IPS DF 4.7 (cell line): ENCODE measurements at regions not wholly inside any gene's neighbourhood (a gene's known extent, or its start where the extent isn't known, plus 50 kb on each side); places are given as distances from the start of the nearest gene placed in this dataset.

Experiments
- DNase-seq: peaks from one replicate; pipeline ENCODE4 v3.0.0-alpha.2; 2013; ENCODE audit warnings: low spot score; ENCODE audit errors: extremely low read depth

DNA sequence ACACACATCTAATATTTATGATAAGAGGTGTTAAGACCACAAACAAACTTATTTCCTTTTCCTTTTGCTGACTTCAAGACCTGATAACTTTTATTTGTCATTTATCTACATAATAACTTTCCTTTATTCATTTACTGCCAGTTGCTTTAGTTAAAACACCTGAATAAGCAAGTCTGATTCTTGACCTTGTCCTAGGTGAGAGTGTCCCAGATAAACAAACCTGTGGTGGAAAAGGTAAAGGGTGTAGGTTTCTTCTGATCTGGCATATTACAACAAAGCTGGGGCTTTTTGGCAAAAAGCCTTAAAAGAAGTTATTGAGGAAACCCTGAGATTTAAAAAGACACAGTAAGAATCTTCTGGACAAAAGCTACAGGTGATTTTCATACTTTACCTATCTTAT is 191.5 kb downstream of the ZBBX start:
- no peak for DNase-seq

DNA sequence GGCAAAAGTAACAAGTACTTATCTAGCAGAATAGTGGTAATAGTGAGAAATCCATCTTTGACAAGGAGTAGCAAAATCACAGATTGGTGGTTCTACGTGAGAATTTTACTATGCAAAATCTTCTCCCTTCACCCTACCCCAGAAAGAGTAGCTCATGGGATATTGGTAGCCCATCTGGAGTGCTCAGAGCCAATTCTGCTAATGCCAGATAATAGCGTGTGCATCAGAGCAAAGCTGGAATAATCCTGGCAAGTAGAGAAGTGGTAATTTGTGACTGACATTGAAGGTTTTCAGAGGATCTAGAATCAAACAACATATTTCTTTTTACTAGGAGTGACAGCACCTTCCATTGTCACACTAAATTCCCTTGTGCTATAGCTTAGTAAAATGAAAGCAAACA is 192.9 kb downstream of the ZBBX start:
- no peak for DNase-seq

DNA sequence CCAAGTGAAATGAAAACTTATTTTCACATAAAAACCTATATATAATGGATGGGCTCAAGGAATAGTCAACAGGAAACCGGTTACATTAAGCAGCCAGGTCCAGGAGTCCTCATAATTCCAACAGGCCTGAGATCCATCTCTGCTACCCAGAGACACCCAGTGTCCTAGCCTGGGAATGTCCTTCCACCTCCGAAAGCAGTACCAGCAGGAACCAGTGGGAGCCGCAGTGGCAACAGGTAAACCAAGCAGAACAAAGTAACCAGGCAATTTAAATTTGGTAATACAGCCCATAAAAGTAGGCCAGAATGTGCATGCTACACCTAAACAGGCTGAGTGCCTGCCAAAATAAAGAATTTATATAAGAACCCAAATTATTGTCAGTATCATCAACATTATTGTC is 195.6 kb downstream of the ZBBX start:
- DNase-seq: peak; percentile 3

DNA sequence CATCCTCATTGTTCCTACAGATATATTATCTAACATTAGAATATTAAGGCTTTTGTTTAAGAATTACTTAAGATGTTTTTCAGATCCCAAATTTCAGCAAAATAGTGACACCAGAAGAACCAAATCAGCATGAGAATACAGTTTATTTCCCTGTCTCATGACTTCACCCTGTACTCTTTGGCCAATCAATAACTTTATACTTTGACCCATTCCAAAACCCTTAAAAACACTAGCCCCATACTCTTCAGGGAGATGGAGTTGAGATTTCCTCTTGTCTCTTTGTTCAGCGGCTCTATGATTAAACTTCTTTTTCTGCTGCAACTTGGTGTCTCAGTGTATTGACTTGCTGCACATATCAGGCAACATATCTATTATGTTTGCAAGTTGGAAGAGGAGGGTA is 207.7 kb downstream of the ZBBX start:
- no peak for DNase-seq

DNA sequence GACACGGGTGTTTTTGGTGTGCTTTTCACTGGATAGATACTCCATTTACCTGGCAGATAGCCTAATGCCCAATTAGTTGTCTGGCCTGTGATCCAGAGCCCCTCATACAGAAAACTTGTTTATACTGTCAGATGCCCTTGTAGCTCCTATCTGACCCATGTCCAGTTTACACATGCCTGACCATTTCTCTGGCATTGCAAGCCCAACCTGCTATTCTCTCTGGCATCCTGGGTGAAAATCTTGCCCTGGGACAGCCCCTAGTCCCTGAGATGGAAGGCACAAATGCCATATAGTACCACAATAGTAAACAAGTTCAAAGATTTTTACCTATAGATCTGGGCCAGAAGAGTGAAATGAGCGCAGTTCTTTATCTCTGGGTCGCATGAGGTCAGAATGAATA is 212.6 kb downstream of the ZBBX start:
- DNase-seq: no peak

DNA sequence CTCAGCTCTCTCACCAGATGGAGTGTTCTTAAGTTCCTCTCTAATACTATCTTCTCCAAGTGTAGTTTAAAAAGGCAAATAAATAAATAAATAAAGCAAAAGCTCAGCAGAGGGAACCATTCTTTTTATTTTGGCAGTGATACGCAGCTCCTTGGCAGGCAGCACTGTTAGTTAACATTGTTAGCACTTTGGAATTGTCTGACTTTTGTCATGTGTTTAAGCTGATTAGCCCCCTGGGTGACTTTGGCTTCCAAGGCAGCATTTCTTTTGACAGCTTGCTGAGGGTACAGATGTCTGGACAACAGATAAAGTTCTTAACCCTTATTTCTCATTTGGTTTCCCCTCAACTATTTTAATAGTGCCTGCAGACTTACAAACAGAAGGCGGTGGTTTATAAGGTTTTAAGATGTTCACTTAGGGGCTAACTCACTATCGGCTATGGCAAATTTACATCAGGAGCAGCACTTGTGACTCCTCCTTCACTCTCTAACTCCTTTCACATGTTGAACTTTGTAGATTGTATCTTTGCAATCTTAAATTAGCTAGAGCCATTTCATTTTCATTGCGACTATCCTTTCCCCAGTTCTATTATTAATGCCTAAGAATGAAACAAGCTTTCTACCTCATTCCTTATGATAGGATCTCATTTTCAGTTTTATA is 213.4 kb downstream of the ZBBX start:
- no peak for DNase-seq

DNA sequence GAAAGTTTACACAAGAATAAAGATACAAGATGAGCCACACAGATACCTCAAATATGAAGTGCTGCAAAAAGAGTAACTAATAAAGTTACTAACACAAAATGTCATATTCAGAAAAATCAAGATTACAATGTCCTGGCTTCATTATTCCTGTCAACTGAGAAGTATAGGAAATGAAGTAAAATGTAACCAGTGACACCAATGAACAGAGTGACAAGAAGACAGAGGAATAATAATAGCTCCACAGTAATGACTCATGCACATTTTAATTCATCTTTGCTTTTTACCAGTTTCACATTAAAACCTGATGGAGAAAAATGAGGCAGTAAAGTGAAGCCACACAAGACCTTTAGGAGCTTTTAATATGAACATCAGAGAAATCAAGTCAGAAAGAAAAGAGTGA is 214.1 kb downstream of the ZBBX start:
- no peak for DNase-seq

DNA sequence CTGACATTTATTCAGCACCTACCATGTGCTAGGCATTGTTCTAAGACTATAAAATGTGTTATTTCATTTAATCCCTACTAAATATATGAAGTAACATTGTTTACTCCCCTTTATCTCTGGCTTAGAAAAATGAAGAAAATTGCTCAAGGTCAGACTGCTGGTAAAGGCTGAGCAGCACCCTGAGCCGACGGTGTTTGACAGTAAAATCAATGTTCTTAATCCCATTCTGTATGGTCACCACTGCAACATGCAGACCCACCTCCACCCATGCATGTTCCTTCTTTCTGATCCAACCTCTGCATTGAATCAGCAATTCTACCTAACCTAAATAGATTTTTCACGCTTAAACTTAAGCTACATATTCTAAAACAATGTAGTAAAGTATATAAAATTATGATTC is 216.5 kb downstream of the ZBBX start:
- DNase-seq: no peak

DNA sequence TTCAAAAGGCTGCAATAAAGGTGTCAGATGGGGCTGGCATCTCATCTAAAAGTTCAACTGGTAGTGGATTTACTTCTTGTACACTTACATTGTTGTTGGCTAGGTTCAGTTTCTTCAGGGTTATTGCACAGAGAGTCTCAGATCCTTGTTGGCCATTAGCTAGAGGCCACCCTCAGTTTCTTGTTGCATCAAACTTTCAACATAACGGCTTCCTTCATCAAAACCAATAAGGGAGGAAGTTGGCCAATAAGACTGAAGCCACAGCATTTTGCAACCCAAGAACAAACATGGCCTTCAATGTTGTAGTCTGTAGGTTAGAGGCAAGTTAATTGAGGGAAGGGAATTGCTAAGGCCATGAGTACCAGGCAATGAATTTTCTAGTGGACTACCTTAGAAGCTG is 218.0 kb downstream of the ZBBX start:
- no peak for DNase-seq

DNA sequence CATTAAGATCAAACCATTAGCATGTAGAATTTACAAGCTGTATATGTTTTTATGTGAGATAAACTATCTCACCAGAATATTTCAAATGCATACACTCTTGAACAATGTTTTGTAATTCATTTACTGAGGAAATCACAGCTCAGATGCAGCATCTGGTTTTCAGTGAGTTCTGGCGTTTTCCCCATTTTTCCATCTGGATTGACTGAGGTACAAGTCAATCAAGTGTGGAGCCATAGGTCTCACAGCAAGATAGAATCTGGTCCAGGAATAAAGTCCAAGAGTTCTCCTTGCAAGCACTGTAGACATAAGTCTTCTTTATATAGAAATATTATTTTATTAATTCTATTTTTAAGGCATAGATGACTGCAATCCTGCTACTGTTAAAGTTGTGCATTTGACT is 219.3 kb downstream of the ZBBX start:
- DNase-seq: no peak

DNA sequence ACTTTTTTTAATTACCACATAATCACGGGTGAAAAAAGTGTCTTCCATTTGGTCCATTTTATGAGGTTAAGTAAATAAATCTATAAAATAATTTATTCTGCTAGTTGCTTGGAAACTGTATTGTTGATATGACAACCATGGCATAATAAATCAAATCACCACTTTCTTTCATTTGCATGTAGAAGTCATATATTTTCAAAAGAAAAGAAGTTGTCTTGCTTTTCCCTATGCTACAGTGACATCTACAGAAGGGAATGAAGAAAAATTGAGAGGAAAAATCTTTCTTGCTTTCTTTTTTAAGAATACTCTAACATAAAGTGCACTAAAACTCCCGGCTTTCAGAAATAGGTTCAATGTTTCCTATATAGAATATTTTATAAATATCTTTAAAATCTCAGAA is 228.5 kb downstream of the ZBBX start:
- DNase-seq: no peak

DNA sequence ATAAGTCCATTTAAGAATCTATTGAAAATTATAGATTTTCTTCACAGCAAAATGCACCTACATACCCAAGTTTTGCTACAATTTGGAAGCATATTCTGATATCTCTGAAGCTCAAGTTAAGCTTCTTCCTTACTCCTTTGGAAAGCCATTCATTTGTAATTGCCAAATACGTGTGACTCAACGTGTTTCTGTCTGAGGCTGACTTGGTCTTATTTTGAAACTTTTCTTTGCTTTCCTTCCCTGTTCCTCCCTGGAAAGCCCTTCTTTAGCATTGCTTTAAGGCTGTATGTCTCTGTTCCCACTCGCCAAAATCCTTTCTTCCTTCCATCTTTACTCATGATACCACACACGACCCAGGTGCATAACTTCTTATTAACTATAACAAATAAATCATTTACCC is 232.0 kb downstream of the ZBBX start:
- DNase-seq: no peak

DNA sequence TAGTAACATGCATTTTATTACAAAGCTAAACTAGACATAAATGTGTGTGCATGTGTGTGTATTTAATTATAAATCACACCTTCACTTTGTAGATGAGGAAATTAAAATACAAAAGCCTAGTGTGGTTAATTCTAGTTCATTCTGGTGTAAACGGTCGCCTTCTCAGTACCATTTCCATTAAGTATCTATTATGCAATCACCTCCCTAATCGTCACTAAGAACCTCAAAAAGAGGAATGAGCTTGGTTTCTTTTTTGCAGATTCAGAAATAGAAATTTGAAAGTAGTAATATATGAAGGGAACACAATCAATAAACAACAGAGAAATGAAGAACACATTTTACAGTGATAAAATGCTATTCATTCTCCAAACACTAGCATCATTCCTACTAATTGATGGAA is 233.2 kb downstream of the ZBBX start:
- no peak for DNase-seq

DNA sequence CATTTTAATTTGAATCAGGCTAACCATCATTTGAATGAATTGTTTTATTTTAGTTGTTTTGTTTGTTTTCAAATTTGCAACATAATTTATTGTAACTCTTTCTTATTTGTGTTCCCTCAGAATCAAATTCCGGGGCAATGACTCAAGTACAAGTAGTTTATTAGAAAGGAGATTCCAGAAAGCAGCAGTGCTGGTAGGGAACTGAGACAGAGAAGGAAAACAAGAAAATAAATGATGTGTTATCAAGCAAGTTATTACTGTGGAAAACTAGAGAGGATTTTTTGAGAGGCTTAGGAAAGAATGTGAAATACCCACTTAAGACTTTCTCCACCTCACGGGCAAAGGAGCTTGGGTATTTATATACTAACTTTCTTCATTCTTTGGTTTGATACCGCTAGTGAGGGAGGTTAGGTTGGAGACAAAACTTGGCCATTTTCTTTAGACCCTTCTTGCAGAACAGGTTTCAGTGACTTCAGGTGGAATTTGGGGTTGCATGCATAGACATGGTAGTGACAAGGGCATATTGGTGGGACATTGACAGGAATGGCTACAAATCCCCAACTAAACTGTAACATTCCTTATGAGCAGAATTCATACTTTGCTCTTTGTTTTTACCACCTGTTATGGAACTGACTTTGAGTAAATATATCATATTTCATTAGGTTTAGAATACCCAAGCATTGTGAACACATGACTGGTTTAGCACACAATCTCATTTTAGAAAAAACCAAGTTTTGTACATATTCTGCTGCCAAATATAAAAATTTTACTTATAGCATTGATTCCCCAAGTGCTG is 254.3 kb downstream of the ZBBX start:
- no peak for DNase-seq

DNA sequence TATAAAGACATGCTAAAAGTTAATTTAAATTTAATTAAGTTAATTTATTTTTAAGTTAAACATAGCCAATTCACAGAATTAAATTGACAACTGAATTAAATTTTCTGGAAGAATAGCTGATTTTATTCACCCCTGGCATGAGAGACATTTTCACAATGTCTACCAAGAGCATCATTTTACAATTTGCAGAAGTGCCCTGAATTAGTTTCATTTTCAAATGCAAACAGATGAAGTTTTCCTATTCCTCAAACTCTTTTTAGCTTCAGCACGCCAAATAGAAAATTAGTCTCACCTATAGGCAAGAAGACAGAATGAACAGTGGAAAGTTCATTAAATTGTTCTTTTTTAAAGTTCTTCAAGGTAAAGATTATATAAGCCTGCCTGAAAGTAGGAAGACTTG is 259.3 kb downstream of the ZBBX start:
- DNase-seq: no peak

DNA sequence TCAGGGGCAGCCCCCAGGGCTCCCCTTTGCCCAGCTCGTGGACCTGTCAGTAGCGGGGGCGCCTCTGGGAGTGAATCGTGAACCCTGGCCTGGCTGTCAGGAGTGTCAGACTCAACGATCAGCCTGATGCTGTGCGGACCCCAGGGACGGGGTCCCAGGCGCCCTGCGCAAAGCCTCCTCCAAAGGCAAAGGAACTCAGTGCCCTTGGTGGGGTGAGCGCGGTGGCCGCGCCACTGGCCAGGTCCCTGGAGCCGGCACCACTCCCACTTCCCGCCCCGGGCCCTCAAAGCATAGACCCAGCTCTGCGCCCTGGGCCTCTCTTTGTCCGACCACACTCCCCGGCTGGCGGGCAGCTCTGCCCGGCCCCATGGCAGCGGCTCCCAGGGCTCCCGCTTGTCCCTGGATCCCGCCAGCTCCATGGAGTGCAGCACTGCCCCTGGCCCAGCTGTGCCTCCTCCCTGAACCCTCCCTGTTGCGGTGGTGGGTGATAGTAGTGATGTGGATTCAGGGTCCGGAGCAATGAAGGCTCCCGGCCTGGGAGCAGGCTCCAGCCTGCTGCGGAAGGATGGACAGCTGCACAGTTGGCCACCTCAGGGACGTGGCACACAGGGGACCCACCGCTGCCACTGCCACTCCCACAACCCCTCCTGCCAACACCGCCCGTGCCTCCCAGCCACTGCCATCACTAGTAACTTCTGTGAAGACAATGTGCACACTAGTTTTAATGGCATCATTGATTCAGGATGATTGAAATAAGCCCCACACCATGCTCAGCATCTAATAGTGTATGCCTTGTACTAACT is 263.8 kb downstream of the ZBBX start:
- DNase-seq: no peak

DNA sequence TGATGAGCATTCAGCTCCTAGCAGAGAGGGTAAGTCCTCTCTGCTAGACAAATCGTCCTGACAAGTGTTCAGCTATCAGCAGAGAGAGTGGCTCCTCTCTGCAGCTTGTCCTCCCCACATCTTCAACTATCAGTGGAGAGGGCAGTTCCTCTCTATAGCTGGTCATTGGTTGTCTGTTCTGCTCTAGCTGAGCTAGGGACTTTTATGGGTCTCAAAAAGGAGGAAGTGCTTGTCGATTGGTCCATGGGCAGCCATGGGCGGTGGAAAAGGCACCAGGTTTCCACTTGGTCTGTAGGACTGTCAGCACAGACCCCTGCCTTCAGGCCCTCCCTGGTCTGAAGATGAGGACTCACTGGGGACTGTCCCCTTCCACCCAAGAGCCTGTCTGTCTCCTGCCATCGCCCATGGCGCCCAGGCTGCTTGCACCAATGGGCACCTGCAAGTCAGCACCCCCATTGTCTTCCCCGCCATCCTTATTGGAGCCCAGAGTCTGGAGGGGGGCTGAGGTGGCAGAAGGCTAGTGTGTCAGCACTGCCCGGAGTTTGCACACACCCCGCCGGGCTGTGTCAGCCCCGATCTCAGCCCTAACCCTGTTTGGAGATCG is 264.7 kb downstream of the ZBBX start:
- DNase-seq: no peak

DNA sequence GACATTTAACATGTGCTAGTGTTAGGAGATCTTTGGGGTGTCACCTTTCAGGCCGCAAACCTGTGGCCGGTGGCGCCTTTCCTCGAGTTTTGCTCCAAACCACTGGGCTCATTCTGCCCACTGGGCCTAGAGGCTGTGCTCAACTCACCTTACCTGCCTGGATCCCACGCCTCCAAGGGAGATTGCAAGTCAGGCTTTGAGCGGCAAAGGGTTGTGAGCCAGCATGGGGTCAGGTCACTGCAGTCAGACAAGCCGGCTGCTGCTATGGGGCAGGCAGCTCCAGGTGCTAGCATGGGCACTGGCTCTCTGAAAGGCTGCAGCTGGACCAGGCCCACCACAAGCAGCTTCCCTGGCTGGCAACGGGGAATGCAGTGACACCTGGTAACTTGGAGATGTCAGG is 265.5 kb downstream of the ZBBX start:
- DNase-seq: no peak

DNA sequence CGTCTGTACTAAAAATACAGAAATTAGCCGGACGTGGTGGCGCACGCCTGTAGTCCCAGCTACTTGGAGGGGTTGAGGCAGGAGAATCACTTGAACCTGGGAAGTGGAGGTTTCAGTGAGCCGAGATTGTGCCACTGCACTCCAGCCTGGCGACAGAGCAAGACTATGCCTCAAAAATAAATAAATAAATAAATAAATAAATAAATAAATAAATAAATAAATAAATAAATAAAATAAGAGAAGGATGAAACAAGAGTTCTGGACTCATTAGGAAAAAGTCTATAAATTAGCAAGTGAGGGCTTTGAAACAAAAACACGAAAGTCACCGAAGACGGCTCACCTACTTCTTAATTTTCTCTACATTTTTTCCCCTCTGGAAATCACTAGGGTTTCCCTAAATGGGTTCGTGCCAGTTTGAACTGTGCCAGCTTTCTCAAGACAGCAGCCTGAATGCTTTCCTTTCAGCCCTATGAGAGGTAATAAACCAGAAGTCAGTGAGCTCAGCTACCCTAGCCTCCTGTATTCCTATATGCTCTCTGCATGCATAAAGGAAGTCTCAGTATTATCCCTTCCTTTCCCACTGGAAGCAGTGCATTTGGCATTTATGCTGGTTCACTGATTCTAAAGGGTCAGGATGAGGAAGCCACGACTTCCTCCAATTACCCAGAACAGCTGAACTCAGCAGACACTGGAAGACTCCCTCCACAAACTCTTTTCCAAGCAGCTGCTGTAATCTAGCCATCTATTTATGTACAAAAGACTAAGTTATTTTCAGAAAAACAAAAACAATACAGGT is 266.9 kb downstream of the ZBBX start:
- DNase-seq: no peak

DNA sequence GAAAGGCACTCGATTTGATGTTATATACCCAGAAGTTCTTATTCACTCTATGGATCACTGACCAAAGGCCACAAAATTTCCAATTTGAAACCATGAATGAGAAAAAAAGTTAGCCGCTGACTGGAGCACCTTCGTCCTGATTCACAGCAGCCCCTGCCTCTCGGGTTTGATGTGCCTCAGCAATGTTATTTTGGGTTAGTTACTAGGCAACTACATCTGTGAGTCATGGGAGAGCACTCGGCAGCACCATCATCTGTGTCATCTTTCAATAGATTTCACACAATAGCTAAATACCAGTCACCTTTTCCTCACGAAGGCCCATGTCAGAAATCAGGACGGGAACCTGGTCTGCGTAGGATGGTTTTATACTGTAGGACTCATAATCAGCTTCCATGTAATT is 269.2 kb downstream of the ZBBX start:
- DNase-seq: no peak

DNA sequence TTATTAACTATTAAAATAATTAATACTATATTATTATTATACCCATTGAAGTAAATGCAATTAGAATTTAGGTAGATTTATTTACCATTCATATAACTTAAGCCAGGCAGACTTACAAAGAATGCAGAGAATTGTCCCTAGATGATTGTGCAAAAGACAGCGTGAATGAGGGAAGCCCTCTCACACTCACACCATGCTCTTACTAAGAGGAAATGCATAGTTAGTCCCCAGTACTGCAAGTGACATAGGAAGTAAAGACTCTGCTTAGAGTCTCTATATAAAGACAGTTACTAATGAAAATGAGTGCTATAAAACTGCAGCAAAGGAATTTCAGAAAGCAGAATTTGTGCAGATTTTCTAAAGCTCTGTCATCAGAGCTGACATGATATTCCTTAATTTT is 270.4 kb downstream of the ZBBX start:
- no peak for DNase-seq
